ENCODE measurements at regions not wholly inside any gene's neighbourhood (a gene's known extent, or its start where the extent isn't known, plus 50 kb on each side); places are given as distances from the start of the nearest gene placed in this dataset.
"Not testable (repeated sequence)": the region's sequence is repeated elsewhere in the genome, so short reads cannot be mapped to it uniquely, and the experiment has no call there.

GRCh38 chr2:184326066-184326465 is 272.3 kb upstream of the ZNF804A start:
- no peaks in the 10 kb centered on the region for H3K36me3 ChIP-seq (ENCODE audit: control insufficient read depth in 2 of 2, extremely low read depth in 1 of 2, insufficient read depth in 2 of 2, low read length in 2 of 2)
- no peaks in the 10 kb centered on the region for H3K79me2 ChIP-seq (ENCODE audit: control insufficient read depth, insufficient read depth, low read length)
- no peak overlapping the region for H3K27ac ChIP-seq (ENCODE audit: insufficient read depth, low read depth, low read length)
- FAIRE-seq (no peak), DNase-seq (ENCODE audit: low read depth, low spot score) (no peak)
- no peak overlapping the region for H3K4me3 ChIP-seq (replicated peaks in 1 of 3; ENCODE audit: insufficient read depth in 1 of 3, low read depth in 1 of 3, low read length in 3 of 3)
- no peaks in the 10 kb centered on the region for H3K27me3 ChIP-seq (ENCODE audit: control insufficient read depth in 2 of 2, insufficient read depth in 2 of 2, low read length in 2 of 2)
- dilution Hi-C loops (cut with MboI; ENCODE audit: extremely low pct_ligation_motif_present, low sequenced_read_pairs) (no loop called here), intact Hi-C loops (cut with micrococcal nuclease) (no loop called here)
- H3K9me3 ChIP-seq (replicated peaks; ENCODE audit: control insufficient read depth, insufficient read depth, low read length), result no peaks in the 10 kb centered on the region
- no peak overlapping the region for H3K9ac ChIP-seq (replicated peaks; ENCODE audit: extremely low read depth, insufficient read depth, low read length)
- POLR2A ChIA-PET, result no interaction called here
- no peak overlapping the region for H3K4me2 ChIP-seq (ENCODE audit: insufficient read depth, low read length)
- BruUV-seq (replicated peaks), result no TSS peak
- TF ChIP-seq JUN (IDR thresholded peaks at IDR 0.05; ENCODE audit: borderline replicate concordance, insufficient read depth, insufficient read length, low read depth) (no peak), MYC (IDR thresholded peaks at IDR 0.05; ENCODE audit: low read depth, low read length) (no peak), EZH2 (IDR thresholded peaks at IDR 0.05; ENCODE audit: borderline replicate concordance, low read depth, low read length, severe bottlenecking) (no peak)
- H3K9me1 ChIP-seq (replicated peaks; ENCODE audit: control insufficient read depth, extremely low read depth, insufficient read depth, low read length), result no peaks in the 10 kb centered on the region
- no peaks in the 10 kb centered on the region for H3K4me1 ChIP-seq (ENCODE audit: control insufficient read depth, extremely low read depth, insufficient read depth, low read length)
- no peaks in the 10 kb centered on the region for H4K20me1 ChIP-seq (replicated peaks; ENCODE audit: control insufficient read depth, extremely low read depth, insufficient read depth, low read length)
- CTCF ChIA-PET, result no interaction called here
- no peak overlapping the region for H2AFZ ChIP-seq (ENCODE audit: low read depth, low read length)

- H3K4me2 ChIP-seq (ENCODE audit: insufficient read depth, low read length); H3K9me1 ChIP-seq (replicated peaks; ENCODE audit: control insufficient read depth, extremely low read depth, insufficient read depth, low read length); H3K9ac ChIP-seq (replicated peaks; ENCODE audit: extremely low read depth, insufficient read depth, low read length); H2AFZ ChIP-seq (ENCODE audit: low read depth, low read length); CTCF ChIA-PET; H4K20me1 ChIP-seq (replicated peaks; ENCODE audit: control insufficient read depth, extremely low read depth, insufficient read depth, low read length); H3K79me2 ChIP-seq (ENCODE audit: control insufficient read depth, insufficient read depth, low read length); H3K27me3 ChIP-seq (ENCODE audit: control insufficient read depth in 2 of 2, insufficient read depth in 2 of 2, low read length in 2 of 2); POLR2A ChIA-PET; intact Hi-C loops (cut with micrococcal nuclease); H3K27ac ChIP-seq (ENCODE audit: insufficient read depth, low read depth, low read length); BruUV-seq (replicated peaks); FAIRE-seq; H3K4me3 ChIP-seq (replicated peaks in 1 of 3; ENCODE audit: insufficient read depth in 1 of 3, low read depth in 1 of 3, low read length in 3 of 3); H3K4me1 ChIP-seq (ENCODE audit: control insufficient read depth, extremely low read depth, insufficient read depth, low read length); DNase-seq (ENCODE audit: low read depth, low spot score); dilution Hi-C loops (cut with MboI; ENCODE audit: extremely low pct_ligation_motif_present, low sequenced_read_pairs); H3K9me3 ChIP-seq (replicated peaks; ENCODE audit: control insufficient read depth, insufficient read depth, low read length); H3K36me3 ChIP-seq (ENCODE audit: control insufficient read depth in 2 of 2, extremely low read depth in 1 of 2, insufficient read depth in 2 of 2, low read length in 2 of 2): not testable (repeated sequence)
These were observed 270.5 kb upstream of the ZNF804A start for GRCh38 chr2:184327805-184328204.

GRCh38 chr2:184330561-184330960 is 267.8 kb upstream of the ZNF804A start:
- H3K36me3 ChIP-seq (ENCODE audit: control insufficient read depth in 2 of 2, extremely low read depth in 1 of 2, insufficient read depth in 2 of 2, low read length in 2 of 2); H3K9me3 ChIP-seq (replicated peaks; ENCODE audit: control insufficient read depth, insufficient read depth, low read length); H3K4me3 ChIP-seq (replicated peaks in 1 of 3; ENCODE audit: insufficient read depth in 1 of 3, low read depth in 1 of 3, low read length in 3 of 3); FAIRE-seq; CTCF ChIA-PET; intact Hi-C loops (cut with micrococcal nuclease); H3K79me2 ChIP-seq (ENCODE audit: control insufficient read depth, insufficient read depth, low read length); H4K20me1 ChIP-seq (replicated peaks; ENCODE audit: control insufficient read depth, extremely low read depth, insufficient read depth, low read length); H2AFZ ChIP-seq (ENCODE audit: low read depth, low read length); POLR2A ChIA-PET; H3K4me2 ChIP-seq (ENCODE audit: insufficient read depth, low read length); dilution Hi-C loops (cut with MboI; ENCODE audit: extremely low pct_ligation_motif_present, low sequenced_read_pairs); H3K9me1 ChIP-seq (replicated peaks; ENCODE audit: control insufficient read depth, extremely low read depth, insufficient read depth, low read length); H3K27me3 ChIP-seq (ENCODE audit: control insufficient read depth in 2 of 2, insufficient read depth in 2 of 2, low read length in 2 of 2); H3K9ac ChIP-seq (replicated peaks; ENCODE audit: extremely low read depth, insufficient read depth, low read length); H3K4me1 ChIP-seq (ENCODE audit: control insufficient read depth, extremely low read depth, insufficient read depth, low read length); DNase-seq (ENCODE audit: low read depth, low spot score); BruUV-seq (replicated peaks); H3K27ac ChIP-seq (ENCODE audit: insufficient read depth, low read depth, low read length): not testable (repeated sequence)

All from endothelial cell of umbilical vein (primary cell).